ENCODE measurements at regions not wholly inside any gene's neighbourhood (a gene's known extent, or its start where the extent isn't known, plus 50 kb on each side); places are given as distances from the start of the nearest gene placed in this dataset.

GRCh38 chr6:166005401-166005943 lies 162.2 kb downstream of the TBXT start:
- TF ChIP-seq ZFP62 (CRISPR knock-in tag; IDR thresholded peaks at IDR 0.05) (no peak), ZNF280D (CRISPR knock-in tag; IDR thresholded peaks at IDR 0.05) (no peak), TP53 (CRISPR knock-in tag; conservative IDR thresholded peaks at IDR 0.05) (no peak), ATF7-NPFF (CRISPR knock-in tag; IDR thresholded peaks at IDR 0.05; ENCODE audit: low read depth) (no peak)
- TF ChIP-seq, protein P1, sequence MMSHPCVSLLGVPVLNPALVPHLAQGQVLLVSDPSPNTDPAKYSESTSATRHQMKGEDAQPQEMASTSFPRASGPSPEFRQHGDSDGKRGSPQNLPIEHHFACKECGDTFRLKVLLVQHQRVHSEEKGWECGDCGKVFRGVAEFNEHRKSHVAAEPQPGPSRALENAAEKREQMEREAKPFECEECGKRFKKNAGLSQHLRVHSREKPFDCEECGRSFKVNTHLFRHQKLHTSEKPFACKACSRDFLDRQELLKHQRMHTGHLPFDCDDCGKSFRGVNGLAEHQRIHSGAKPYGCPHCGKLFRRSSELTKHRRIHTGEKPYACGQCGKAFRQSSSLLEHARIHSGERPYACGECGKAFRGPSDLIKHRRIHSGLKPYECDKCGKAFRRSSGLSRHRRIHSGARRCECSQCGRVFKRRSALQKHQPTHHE (CRISPR knock-in tag; IDR thresholded peaks at IDR 0.05; ENCODE audit: borderline replicate concordance) = no peak
- Histone ChIP-seq H3K4me1 (ENCODE audit: insufficient read depth, low read length) (no peaks in the 10 kb centered on the region), H3K9me3 (ENCODE audit: low read length) (no peaks in the 10 kb centered on the region), H3K27me3 (ENCODE audit: control insufficient read depth in 1 of 2, insufficient read depth in 2 of 2, low read length in 2 of 2) (peaks cover 7 to 56% of the 10 kb centered on the region in 2 experiments), H3K9ac (ENCODE audit: insufficient read depth, low read depth, low read length) (no peak overlapping the region), H3K27ac (ENCODE audit: extremely low read length, insufficient read depth, low read length) (no peak overlapping the region), H2AFZ (ENCODE audit: low read length) (no peak overlapping the region), H3K4me3 (replicated peaks in 1 of 3; ENCODE audit: insufficient read depth in 1 of 3, low read depth in 2 of 3, low read length in 3 of 3) (no peak overlapping the region), H3K79me2 (ENCODE audit: insufficient read depth, low read length) (no peaks in the 10 kb centered on the region), H3K36me3 (replicated peaks in 1 of 2; ENCODE audit: control insufficient read depth in 1 of 2, insufficient read depth in 2 of 2, low read length in 2 of 2) (no peaks in the 10 kb centered on the region), H3K4me2 (ENCODE audit: low read depth, low read length) (no peak overlapping the region), H4K20me1 (ENCODE audit: insufficient read depth, low read length) (no peaks in the 10 kb centered on the region)
- in situ Hi-C loops (cut with HindIII; ENCODE audit: extremely low pct_ligation_motif_present, low pct_unique_long_range_greater_than_20kb) = no loop called here
- FAIRE-seq (no peak), ATAC-seq (no peak; the same call in 2 of the 3 replicates), DNase-seq (ENCODE audit: low spot score) (no peak)
- CTCF ChIA-PET (ENCODE audit: low intra/inter-chr PET ratio, low total read pairs) = no interaction called here
- intact Hi-C loops (cut with micrococcal nuclease; ENCODE audit: unreplicated experiment) = no loop called here
- POLR2A ChIA-PET = no interaction called here
- 53% methylated on average over 9 of the region's 21 CpGs for WGBS (ENCODE audit: low lambda C conversion rate)
- no TSS peak for BruUV-seq (replicated peaks)
